ENCODE measurements at regions not wholly inside any gene's neighbourhood (a gene's known extent, or its start where the extent isn't known, plus 50 kb on each side); places are given as distances from the start of the nearest gene placed in this dataset.
A peak's percentile ranks its signal among the peaks of the same experiment; 100 is the strongest.

DNA sequence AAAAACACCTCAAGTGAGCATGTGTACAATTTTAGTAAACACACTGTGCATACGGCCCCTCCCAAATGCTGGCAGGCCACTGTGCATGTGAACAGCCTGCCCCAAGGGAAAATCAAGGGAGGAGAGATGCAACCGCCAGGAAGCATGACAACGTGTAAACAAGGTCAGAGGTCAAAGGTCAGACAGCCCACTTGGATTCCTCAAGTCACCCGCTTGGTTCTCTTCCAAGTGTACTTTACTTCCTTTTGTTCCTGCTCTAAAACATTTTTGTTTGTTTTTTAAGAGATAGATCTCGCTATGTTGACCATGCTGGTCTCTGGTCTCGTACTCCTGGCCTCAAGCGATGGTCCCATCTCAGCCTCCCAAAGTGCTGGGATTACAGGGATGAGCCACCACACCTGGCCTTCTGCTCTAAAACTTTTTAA is 126.7 kb upstream of the SHB start (continued):
- TF ChIP-seq, protein P1, sequence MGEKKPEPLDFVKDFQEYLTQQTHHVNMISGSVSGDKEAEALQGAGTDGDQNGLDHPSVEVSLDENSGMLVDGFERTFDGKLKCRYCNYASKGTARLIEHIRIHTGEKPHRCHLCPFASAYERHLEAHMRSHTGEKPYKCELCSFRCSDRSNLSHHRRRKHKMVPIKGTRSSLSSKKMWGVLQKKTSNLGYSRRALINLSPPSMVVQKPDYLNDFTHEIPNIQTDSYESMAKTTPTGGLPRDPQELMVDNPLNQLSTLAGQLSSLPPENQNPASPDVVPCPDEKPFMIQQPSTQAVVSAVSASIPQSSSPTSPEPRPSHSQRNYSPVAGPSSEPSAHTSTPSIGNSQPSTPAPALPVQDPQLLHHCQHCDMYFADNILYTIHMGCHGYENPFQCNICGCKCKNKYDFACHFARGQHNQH (CRISPR knock-in tag; IDR thresholded peaks at IDR 0.05): 0 out of 2 replicates have a peak, but pooled peaks have one; percentile 58
- TF ChIP-seq FOXA3 (CRISPR knock-in tag; IDR thresholded peaks at IDR 0.05): peak; percentile 91
- TF ChIP-seq GFI1 (CRISPR knock-in tag; IDR thresholded peaks at IDR 0.05; ENCODE audit: borderline replicate concordance): 0 out of 2 replicates have a peak, but pooled peaks have one; percentile 37
- 0 out of 2 replicates have a peak, but pooled peaks have one; percentile 29 for TF ChIP-seq HDAC2 (CRISPR knock-in tag; IDR thresholded peaks at IDR 0.05)
- TF ChIP-seq KLF6 (CRISPR knock-in tag; IDR thresholded peaks at IDR 0.05): no peak
- TF ChIP-seq SOX6 (IDR thresholded peaks at IDR 0.05): no peak
- peak; percentile 92 for TF ChIP-seq SOX6 (CRISPR knock-in tag; IDR thresholded peaks at IDR 0.05)
- TF ChIP-seq, protein P2, sequence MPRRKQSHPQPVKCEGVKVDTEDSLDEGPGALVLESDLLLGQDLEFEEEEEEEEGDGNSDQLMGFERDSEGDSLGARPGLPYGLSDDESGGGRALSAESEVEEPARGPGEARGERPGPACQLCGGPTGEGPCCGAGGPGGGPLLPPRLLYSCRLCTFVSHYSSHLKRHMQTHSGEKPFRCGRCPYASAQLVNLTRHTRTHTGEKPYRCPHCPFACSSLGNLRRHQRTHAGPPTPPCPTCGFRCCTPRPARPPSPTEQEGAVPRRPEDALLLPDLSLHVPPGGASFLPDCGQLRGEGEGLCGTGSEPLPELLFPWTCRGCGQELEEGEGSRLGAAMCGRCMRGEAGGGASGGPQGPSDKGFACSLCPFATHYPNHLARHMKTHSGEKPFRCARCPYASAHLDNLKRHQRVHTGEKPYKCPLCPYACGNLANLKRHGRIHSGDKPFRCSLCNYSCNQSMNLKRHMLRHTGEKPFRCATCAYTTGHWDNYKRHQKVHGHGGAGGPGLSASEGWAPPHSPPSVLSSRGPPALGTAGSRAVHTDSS (CRISPR knock-in tag; conservative IDR thresholded peaks at IDR 0.05): no peak
- TF ChIP-seq SP5 (CRISPR knock-in tag; IDR thresholded peaks at IDR 0.05; ENCODE audit: borderline replicate concordance, low read depth): peak; percentile 48; the same call in 1 of the 2 replicates
- TF ChIP-seq LCORL (IDR thresholded peaks at IDR 0.05): no peak
- TF ChIP-seq LCORL (CRISPR knock-in tag; IDR thresholded peaks at IDR 0.05): peak; percentile 50; the same call in 1 of the 2 replicates
- peak; percentile 82 for TF ChIP-seq NR2F2 (IDR thresholded peaks at IDR 0.05; ENCODE audit: borderline replicate concordance, low read depth)
- TF ChIP-seq SALL1 (CRISPR knock-in tag; IDR thresholded peaks at IDR 0.05): peak; percentile 67
- TF ChIP-seq, protein P3, sequence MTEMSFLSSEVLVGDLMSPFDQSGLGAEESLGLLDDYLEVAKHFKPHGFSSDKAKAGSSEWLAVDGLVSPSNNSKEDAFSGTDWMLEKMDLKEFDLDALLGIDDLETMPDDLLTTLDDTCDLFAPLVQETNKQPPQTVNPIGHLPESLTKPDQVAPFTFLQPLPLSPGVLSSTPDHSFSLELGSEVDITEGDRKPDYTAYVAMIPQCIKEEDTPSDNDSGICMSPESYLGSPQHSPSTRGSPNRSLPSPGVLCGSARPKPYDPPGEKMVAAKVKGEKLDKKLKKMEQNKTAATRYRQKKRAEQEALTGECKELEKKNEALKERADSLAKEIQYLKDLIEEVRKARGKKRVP (CRISPR knock-in tag; IDR thresholded peaks at IDR 0.05): 0 out of 4 replicates have a peak, but pooled peaks of 1 of the 2 experiments have one; percentile 54
- TF ChIP-seq BCL6 (CRISPR knock-in tag; IDR thresholded peaks at IDR 0.05): peak; percentile 70
- TF ChIP-seq KDM3A (CRISPR knock-in tag; IDR thresholded peaks at IDR 0.05; ENCODE audit: low read depth): no peak
- TF ChIP-seq ELF3 (CRISPR knock-in tag; IDR thresholded peaks at IDR 0.05): peak; percentile 82
- TF ChIP-seq, protein P4, sequence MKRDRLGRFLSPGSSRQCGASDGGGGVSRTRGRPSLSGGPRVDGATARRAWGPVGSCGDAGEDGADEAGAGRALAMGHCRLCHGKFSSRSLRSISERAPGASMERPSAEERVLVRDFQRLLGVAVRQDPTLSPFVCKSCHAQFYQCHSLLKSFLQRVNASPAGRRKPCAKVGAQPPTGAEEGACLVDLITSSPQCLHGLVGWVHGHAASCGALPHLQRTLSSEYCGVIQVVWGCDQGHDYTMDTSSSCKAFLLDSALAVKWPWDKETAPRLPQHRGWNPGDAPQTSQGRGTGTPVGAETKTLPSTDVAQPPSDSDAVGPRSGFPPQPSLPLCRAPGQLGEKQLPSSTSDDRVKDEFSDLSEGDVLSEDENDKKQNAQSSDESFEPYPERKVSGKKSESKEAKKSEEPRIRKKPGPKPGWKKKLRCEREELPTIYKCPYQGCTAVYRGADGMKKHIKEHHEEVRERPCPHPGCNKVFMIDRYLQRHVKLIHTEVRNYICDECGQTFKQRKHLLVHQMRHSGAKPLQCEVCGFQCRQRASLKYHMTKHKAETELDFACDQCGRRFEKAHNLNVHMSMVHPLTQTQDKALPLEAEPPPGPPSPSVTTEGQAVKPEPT (CRISPR knock-in tag; IDR thresholded peaks at IDR 0.05; ENCODE audit: low read depth): no peak
- TF ChIP-seq NR2F1 (CRISPR knock-in tag; IDR thresholded peaks at IDR 0.05): peak; percentile 86 to 89
- TF ChIP-seq, protein P5, sequence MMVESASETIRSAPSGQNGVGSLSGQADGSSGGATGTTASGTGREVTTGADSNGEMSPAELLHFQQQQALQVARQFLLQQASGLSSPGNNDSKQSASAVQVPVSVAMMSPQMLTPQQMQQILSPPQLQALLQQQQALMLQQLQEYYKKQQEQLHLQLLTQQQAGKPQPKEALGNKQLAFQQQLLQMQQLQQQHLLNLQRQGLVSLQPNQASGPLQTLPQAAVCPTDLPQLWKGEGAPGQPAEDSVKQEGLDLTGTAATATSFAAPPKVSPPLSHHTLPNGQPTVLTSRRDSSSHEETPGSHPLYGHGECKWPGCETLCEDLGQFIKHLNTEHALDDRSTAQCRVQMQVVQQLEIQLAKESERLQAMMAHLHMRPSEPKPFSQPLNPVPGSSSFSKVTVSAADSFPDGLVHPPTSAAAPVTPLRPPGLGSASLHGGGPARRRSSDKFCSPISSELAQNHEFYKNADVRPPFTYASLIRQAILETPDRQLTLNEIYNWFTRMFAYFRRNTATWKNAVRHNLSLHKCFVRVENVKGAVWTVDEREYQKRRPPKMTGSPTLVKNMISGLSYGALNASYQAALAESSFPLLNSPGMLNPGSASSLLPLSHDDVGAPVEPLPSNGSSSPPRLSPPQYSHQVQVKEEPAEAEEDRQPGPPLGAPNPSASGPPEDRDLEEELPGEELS (CRISPR knock-in tag; IDR thresholded peaks at IDR 0.05): peak; percentile 91
- TF ChIP-seq, protein P6, sequence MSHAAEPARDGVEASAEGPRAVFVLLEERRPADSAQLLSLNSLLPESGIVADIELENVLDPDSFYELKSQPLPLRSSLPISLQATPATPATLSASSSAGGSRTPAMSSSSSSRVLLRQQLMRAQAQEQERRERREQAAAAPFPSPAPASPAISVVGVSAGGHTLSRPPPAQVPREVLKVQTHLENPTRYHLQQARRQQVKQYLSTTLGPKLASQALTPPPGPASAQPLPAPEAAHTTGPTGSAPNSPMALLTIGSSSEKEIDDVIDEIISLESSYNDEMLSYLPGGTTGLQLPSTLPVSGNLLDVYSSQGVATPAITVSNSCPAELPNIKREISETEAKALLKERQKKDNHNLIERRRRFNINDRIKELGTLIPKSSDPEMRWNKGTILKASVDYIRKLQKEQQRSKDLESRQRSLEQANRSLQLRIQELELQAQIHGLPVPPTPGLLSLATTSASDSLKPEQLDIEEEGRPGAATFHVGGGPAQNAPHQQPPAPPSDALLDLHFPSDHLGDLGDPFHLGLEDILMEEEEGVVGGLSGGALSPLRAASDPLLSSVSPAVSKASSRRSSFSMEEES (CRISPR knock-in tag; IDR thresholded peaks at IDR 0.05): peak; percentile 68; the same call in 1 of the 2 replicates
